HG02571 (cell line): ENCODE measurements at regions not wholly inside any gene's neighbourhood (a gene's known extent, or its start where the extent isn't known, plus 50 kb on each side); places are given as distances from the start of the nearest gene placed in this dataset.
"Not testable (repeated sequence)": the region's sequence is repeated elsewhere in the genome, so short reads cannot be mapped to it uniquely, and the experiment has no call there.

Experiments
- ATAC-seq: cut with Tn5 transposase; IDR thresholded peaks from one replicate; pipeline ENCODE4 v1.9.1; 2021; ENCODE audit warnings: mild to moderate bottlenecking, moderate library complexity; ENCODE audit not compliant: unreplicated experiment

DNA sequence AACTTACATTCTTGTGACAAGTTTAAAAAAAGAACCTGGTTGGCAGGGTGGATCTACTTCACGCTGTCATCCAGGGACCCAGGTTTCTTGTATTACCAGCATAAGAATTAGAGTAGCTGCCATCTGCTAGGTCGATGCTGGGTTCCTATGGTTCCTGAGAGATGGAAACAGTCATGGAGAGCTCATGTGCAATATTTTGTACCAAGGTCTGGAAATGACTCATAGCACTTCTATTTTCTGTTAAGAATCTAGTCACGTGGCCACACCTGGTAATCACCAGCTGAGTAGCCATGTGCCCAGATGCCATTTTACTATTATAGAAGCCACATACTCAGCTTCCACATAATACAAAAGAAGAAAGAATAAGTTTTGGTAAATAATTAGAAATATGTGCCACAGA, 171.3 kb downstream of the CD83 start:
- ATAC-seq, result no peak

DNA sequence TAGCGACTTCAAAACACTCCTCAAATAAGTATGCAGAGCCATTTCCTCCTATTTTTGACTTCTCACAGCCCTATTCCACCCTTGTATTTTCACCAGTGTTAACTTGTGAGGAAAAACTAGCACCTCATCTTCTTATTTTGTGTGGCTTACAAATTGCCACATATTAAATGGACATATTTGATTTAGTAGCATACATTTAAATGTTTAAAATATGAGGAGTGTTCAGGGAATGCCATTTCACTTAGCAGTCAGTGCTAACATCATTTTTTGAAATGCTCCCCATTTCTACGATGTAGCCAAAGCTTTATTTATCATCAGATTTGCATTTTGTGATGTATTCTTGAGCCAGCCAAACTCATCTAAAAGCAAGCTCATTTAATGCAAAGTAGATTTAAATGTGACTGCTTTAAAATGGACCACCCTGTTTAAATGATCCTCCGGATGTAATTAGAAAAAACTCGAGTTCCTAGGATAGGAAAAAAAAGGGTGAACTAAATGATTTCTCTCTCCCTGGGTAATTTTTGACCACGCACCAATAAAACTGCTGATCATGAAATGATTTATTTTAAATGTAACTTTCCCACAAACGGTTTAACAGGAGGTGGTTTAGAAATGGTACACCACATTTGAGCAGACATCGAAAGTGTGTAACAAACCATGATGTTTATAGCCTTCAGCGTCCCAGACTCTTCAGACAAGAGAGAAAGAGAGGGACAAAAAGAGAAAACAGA, 172.6 kb downstream of the CD83 start:
- no peak for ATAC-seq

DNA sequence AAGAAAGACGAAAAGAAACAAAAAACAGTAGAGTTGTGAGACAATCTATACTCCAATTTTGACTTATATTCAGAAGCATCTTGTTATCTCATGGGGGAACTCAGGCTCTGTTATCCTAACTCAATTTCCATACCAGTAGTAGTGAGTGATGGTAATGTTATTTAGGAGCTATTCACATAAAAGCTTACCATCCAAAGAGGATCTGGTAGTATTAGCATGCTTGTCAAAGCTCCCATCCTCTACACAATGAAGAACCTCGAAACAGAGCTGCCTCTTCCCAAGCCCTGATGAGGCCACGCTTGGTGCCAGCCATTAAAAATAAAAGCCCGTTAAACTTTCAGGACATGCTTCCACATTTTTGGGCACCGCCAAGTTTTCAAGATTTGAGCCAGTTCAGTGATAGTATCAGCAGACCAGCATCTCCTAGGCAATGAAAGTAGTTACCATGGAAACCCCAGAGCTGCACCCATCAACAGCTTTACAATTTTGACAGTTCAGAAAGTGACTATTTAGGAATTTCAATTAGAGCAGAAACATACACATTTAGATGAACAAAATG, 173.3 kb downstream of the CD83 start:
- no peak for ATAC-seq

DNA sequence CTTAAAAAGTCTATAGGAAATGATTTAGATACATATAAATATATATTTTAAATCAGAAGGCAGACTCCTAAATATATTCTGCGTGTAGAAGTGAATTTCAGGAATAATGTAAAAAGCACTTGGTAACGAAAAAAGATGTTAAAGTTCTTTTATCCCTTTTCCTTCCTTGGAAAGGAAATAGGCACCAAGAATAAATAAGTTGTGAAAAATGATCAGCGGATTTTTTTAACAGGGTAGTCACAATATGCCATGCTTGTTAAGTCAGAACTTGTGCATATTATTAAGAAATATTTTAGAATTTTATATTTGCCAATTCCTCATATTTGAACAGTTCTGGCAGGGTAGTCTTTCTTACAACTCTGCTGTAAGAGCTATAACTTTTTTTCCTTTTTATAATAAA, 173.8 kb downstream of the CD83 start:
- no peak for ATAC-seq

DNA sequence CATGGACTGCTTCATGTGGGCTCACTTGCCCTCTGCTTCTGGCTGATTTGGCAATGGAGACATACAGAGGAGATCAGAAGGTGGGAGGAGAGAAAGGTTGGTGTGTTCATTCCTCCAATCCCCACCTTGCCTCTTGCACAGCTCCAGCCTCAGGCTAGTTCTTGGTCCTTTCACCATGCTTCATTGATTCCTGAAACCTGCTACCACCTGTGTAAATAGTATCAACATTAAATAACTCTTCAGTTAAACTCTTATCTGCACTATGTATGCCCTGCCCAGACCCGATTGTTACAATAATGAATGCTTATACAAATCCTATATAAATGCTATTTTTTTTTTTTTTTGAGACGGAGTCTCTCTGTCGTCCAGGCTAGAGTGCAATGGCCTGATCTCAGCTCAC, 174.5 kb downstream of the CD83 start:
- no peak for ATAC-seq

DNA sequence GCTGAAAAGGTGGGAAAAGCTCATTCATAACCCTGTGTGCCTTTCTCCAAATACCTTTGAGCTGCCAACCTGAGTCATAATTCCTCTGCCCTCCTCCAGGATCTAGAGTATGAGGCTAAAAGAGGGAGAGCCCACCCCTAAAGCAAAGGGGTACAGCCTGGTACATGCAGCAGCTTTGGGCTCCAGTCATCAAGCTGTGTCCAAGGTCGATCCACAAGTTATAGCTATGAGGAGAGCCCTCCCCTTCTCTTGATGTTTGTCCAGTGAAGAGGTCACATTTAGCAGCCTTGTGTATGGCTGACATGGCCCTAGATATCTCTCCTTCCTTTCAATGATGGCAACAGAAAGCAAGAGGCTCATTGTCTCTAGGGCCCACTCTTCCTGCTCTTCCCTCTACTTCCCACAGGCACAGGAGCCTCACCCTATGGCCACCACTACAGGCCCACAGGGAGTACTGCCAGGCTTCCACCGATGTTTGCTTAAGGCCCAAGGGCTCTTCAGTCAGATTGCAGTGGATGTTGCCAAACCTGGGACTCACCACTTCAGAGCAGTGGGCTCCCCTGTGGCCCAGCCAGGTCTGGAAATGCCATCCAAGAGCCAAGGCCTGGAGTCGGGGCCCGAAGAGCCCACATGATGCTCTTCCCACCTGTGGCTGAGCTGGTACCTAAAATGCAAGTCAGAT, 176.8 kb downstream of the CD83 start:
- no peak for ATAC-seq

DNA sequence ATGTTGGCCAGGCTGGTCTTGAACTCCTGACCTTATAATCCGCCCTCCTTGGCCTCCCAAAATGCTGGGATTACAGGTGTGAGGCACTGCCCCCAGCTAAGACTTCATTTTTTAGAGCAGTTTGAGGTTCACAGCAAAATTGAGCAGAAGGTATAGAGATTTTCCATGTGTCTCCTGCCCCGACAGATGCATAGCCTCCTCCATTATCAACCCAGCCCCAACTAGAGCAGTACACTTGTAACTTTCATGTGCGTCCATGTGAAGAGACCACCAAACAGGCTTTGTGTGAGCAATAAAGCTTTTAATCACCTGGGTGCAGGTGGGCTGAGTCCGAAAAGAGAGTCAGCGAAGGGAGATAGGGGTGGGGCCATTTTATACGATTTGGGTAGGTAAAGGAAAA, 179.1 kb downstream of the CD83 start:
- not testable (repeated sequence) for ATAC-seq

DNA sequence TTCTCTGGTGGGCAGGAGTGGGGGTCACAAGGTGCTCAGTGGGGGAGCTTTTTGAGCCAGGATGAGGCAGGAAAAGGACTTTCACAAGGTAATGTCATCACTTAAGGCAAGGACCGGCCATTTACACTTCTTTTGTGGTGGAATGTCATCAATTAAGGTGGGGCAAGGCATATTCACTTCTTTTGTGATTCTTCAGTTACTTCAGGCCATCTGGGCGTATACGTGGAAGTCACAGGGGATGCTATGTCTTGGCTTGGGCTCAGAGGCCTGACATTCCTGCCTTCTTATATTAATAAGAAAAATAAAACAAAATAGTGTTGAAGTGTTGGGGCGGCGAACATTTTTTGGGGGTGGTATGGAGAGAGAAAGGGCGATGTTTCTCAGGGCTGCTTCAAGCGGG, 179.5 kb downstream of the CD83 start:
- not testable (repeated sequence) for ATAC-seq

DNA sequence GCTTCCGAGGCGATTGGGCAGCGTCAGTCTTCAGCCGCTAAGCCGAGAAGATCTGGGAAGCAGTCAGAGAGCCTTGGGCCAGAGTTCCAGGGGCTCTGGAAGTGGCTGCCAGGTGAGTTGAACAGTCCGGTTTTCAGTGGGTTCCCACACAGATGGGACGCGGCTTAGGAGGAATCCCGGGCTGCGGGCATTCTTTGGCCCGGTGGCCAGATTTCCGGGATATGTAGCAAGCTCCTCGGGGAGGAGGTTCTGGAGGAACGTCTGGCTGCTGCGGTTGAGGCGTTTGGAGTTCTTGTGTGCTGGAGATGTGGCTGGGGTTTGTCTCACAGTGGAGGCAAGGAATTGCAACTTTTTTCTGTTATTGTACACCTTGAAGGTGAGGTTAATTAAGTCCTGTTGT, 182.6 kb downstream of the CD83 start:
- ATAC-seq, result not testable (repeated sequence)

DNA sequence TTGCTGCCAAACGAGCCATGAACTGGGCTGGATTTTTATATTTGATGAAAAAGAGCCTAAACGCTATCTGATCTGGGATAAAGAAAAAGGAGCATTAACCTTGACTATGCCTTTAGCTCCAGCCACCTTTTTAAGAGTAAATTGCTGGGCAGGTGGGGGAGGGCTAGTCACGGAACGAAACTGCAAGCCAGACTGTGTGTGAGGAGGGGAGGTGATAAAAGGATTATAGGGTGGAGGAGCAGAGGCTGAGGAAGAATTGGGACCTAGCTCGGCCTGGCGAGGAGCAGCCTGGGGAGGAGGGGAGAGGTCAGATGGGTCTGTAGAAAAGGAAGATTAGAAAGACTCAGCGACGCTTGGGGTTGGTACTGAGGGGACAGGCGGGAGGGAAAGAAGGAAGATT, 183.1 kb downstream of the CD83 start:
- not testable (repeated sequence) for ATAC-seq

DNA sequence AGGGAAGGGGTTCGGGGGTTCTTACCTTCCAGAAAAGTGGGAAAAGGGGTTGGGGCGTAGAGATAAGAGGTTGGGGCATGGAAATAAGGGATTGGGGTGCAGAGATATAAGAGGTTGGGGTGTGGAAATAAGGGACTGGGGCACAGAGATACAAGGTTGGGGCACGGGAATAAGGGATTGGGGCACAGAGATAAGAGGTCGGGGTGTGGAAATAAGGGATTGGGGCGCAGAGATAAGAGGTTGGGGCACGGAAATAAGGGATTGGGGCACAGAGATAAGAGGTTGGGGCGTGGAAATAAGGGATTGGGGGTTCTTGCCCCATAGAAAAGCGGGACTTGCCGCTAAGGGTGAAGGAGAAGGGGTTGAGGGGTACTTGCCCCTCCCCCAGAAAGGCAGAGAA, 183.9 kb downstream of the CD83 start:
- not testable (repeated sequence) for ATAC-seq

DNA sequence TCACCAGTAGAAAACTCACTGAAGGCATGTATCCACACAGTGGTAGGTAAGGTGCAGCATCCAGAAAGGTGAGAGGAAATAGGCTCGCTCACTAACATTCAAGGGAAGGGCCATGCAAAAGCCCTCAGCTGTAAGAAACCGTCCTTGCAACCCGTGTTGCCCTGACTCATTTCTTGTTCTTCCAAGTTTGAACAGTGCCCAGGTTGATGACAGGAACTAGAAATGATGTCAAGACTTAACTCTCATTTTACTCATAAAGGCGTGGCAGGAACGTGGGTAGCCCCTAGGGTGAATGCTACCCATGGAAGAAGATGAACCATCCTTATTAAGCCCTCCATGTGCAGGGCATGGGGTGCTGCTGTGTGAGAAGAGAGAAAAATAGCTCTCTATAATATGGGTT, 187.6 kb downstream of the CD83 start:
- ATAC-seq, result no peak

DNA sequence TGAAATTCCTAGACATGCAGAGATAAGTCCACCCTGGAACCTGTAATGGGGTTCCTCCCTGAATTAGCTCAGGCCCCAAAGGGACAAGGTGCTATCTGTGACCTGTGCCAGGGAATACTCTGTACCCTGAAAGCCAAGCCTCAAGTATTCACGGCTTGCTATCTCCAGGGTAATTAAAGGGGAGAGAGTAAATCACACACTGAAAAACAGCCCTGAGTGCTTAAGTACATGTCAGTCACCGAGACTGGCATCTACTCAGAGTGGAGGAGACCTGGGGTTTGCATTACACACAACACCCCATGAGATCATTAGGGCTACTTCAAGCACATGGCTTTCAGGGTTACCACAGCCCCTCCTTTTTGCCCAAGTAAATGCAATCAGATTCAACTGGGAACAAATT, 188.1 kb downstream of the CD83 start:
- no peak for ATAC-seq

DNA sequence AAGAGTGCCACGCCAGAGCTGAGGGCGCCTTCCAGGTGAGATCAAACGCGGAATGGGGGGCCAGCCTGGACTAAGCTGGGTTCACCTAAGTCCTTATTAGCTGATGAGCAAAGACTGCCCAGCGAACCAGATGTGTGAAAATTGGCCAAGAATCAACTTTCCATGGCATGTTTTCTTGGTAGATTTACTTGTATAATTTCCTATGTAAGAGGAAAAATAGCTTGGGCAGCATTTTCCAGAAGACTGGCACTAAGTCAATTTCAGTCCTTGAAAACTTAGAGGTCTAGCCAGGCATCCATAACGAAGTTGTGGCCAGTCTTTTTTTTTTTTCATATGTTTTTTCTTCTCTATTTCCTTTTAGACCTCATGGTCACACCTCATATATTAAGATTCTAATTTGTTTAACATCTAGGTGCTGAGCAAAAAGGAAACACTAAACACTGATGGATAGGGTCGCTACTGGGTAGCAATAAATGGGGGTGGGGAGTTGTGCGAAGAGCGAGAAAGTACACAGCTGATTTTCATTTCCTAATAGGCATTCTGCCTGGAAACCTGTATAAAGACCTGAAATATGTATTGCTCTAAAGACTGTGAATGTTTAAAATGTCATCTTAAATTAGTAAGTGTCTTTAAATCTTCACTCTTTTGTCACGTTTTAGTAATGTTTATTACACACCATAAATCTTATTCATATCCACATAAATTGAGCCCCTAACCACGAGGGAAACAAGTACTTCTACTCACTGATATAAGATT, 188.8 kb downstream of the CD83 start:
- ATAC-seq, result no peak

DNA sequence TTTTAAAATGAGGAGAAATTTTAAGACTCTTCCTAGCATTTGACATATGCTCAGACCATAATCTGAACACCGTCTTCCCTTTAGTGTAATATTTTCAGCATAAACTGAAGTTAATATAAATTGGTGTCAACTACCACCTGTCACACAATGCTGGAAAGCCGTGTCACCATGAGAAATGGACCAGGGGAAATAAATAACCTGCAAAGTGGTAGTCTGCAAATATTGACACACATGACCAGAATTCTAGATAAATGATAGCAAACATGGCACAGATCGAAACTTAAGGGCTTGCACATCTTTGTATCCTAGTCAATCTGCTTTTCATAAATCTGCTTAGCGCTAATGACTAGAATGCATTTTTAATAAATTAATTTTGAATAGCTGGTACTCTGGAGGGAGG, 191.9 kb downstream of the CD83 start:
- no peak for ATAC-seq

DNA sequence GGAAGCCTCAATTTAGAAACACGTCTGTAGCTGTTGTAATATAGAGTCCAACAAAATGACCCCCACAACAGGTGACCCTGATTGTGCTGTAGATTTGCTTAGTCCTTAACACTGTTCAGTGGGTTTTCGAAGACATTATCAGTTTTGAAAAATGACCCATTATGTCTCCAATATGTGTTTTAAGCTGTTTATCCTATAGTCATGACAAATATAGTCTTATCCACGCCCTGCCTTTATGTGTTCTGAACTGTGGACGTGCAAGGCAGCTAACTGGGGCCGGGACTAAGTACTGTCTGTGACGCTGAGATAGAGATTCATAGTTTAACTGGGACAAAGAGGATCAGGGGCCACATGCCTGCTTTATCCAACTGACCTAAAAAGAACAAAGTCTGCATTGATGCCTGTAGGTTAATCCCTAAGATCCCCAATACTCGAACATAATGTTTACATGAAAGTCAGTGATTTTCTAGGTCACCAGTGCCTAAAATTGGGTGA, 192.4 kb downstream of the CD83 start:
- ATAC-seq, result no peak

DNA sequence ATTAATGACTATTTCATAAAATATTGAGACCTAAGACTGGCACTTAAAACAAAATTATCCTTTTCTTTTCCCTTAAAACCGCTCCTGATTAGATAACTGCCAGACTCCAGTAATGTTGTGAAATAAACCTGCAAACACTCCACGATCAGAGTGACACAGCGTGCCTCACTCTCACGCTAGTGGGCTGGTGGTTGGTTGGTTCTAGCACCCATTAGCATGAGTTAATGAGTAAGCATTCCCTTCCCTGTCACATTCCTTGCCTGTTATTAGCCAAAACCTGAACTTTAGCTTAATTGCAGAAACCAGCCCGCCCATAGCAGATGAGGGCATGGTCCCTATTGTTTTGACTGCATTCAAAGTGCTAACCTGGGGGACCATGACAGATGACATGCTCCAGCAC, 193.4 kb downstream of the CD83 start:
- ATAC-seq, result no peak

DNA sequence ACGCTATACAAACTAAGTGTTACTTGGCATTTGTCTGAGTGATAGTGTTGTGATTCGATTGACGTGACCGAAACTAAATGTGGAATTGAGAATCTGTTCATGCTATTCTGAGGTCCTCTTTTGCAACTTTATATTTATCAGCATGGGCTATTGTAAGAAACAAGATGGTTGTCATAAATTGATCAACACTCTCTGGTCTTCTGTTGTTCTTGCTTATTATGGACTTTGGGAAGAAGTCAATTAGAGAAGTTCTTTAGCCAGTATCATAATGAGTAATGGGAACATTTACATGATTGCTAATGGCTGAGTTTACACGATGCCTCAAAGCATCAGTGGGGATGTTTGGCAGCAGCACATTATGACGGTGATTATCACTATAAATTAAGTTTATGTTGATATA, 195.0 kb downstream of the CD83 start:
- ATAC-seq, result no peak

DNA sequence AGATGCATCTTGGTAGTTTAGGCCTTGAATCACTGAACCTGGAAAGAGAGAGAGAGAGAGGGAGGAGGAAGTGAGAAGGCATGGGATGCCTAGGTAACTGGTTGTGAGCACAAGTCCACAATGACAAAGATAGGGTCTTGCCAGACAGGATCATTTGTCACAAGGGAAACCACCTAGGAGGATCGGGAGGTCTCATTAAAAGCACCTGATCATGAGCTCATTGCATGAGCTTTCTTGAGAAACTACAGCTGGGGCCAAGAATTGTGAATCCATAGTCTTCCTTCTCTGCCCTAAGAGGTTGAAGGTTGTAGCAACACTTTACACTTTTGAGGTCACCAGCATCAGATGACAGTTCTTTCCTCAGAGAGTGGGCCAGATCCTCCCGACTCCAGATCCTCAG, 195.7 kb downstream of the CD83 start:
- ATAC-seq, result no peak

DNA sequence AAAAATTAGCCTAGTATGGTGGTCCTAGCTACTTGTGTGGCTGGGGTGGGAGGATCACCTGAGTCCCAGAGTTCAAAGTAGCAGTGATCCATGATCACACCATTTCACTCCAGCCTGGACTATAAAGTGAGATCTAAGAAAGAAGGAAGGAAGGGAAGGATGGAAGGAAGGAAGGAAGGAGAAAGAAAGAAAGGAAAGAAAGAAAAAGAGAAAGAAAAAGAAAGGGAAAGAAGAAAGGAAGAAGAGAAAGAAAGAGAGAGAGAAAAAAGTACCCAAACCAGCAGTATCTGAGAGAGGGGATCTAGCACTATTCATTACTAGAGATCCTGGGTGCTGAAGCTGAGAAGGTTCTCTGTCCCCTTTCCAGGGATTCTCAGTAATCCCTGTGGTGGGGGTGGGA, 197.8 kb downstream of the CD83 start:
- no peak for ATAC-seq

DNA sequence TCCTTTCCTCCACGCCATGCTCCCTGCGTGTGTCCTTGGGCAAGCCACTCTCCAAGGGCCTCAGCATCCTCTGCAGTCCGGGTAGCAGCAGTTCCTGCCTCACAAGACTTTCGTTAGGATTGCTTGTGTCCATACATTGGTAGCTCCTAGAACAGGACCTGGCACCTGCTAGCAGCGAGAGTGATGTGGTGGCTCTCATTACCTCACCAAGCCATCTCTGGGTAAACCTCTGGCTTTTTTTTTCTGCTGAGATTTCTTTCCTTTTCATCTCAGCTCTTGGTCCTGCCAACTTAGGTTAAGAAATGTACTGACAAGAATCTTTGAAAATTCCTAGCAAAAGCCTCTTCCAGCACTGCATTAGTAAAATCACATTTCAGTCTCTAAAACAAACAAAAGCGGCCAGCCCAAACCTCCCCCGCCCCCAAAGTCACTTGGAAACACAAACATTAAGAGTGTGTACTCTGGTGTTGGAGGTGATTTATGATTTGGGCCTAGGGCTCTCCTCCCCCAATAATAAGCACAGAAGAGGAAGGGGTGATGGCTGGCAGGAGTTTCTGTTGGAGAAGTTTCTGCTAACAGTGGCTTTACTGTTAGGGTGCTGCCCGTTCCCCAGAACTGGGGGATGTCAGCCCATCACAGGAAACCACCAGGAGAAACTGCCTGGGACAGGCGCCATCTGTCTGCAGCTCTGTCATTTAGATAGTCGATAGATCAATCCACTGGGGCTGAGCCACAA, 199.2 kb downstream of the CD83 start:
- ATAC-seq, result no peak
